Colonic mucosa (tissue), 4 donors: ENCODE measurements at regions not wholly inside any gene's neighbourhood (a gene's known extent, or its start where the extent isn't known, plus 50 kb on each side); places are given as distances from the start of the nearest gene placed in this dataset.
"Not testable (repeated sequence)": the region's sequence is repeated elsewhere in the genome, so short reads cannot be mapped to it uniquely, and the experiment has no call there.

ENCODE experiments used
- DNase-seq: peaks from one replicate; pipeline ENCODE4 v3.0.0-alpha.2; 2020
- H3K27ac ChIP-seq: fragments of 200-600 bp; one replicate; pipeline ENCODE4 v1.8.0; 2021
- H3K27me3 ChIP-seq: fragments of 200-600 bp; one replicate; pipeline ENCODE4 v1.8.0; 2021
- H3K36me3 ChIP-seq: fragments of 200-600 bp; one replicate; pipeline ENCODE4 v1.8.0; 2021
- H3K4me1 ChIP-seq: fragments of 200-600 bp; one replicate; pipeline ENCODE4 v1.8.0; 2021; ENCODE audit warnings: mild to moderate bottlenecking
- H3K4me3 ChIP-seq: fragments of 200-600 bp; one replicate; pipeline ENCODE4 v1.8.0; 2021
- H3K9ac ChIP-seq, 2 donors: one replicate each; pipeline ENCODE4 v1.7.0; 2013; ENCODE audit warnings: control low read depth in 2 of 2, low read depth in 2 of 2, low read length in 2 of 2
- H3K9me3 ChIP-seq: fragments of 200-600 bp; one replicate; pipeline ENCODE4 v1.8.0; 2021
- CTCF ChIP-seq: fragments of 200-600 bp; IDR thresholded peaks from one replicate; pipeline ENCODE4 v1.8.0; 2022; ENCODE audit warnings: antibody characterized with exemption, mild to moderate bottlenecking
- intact Hi-C: fragments of 100-400 bp; cut with DNase I; formaldehyde crosslinking; loops from one replicate; pipeline ENCODE4 v1.14.1; 2022
- donor health status: healthy.
- donor health status: DM: no; HTN: no; CAD: no.
- donor health status: DM: no; HTN: no; CAD: no.

GRCh38 chr1:178659789-178660208 lies 65.2 kb upstream of the RALGPS2 start:
- intact Hi-C loops: no loop called here
- Histone ChIP-seq H3K9me3 (no peaks in the 10 kb centered on the region), H3K4me1 (no peaks in the 10 kb centered on the region), H3K27ac (no peak overlapping the region), H3K4me3 (no peak overlapping the region), H3K27me3 (no peaks in the 10 kb centered on the region), H3K36me3 (no peaks in the 10 kb centered on the region), H3K9ac (no peak overlapping the region)
- TF ChIP-seq CTCF: no peak
- DNase-seq: no peak

DNA sequence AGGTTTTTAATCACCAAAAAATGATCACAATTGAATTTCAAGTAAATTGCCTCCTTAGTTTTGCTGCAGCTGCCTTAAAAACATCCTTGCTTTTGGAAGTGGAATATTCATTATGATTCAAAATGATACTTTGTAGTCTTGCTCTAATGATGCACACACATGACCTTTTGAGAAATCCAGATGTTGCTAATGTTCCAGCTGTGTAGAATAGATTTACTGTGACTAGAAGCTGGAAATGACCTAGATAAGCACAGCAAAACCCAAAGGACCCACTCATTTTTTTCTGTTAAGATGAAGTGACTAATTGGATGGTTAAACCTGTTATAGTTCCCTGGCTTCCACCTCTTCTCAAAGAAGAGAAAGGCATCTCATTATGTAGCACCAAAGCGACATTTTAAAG lies 64.6 kb upstream of the RALGPS2 start:
- intact Hi-C loops: no loop called here
- Histone ChIP-seq H3K4me3 (no peak overlapping the region), H3K36me3 (no peaks in the 10 kb centered on the region), H3K4me1 (no peaks in the 10 kb centered on the region), H3K9ac (no peak overlapping the region), H3K9me3 (no peaks in the 10 kb centered on the region), H3K27ac (no peak overlapping the region), H3K27me3 (no peaks in the 10 kb centered on the region)
- DNase-seq: no peak
- no peak for TF ChIP-seq CTCF

- Histone ChIP-seq H3K4me1 (no peaks in the 10 kb centered on the region), H3K36me3 (no peaks in the 10 kb centered on the region), H3K9ac (no peak overlapping the region), H3K4me3 (no peak overlapping the region), H3K27ac (no peak overlapping the region), H3K9me3 (no peaks in the 10 kb centered on the region), H3K27me3 (no peaks in the 10 kb centered on the region)
- TF ChIP-seq CTCF: no peak
- intact Hi-C loops: no loop called here
- no peak for DNase-seq
Measured at GRCh38 chr1:178664278-178664677, 60.8 kb upstream of the RALGPS2 start.

GRCh38 chr1:178665579-178665978 lies 59.5 kb upstream of the RALGPS2 start:
- intact Hi-C loops: no loop called here
- DNase-seq: no peak
- Histone ChIP-seq H3K27me3 (no peaks in the 10 kb centered on the region), H3K9me3 (no peaks in the 10 kb centered on the region), H3K4me3 (no peak overlapping the region), H3K9ac (no peak overlapping the region), H3K27ac (no peak overlapping the region), H3K36me3 (no peaks in the 10 kb centered on the region), H3K4me1 (no peaks in the 10 kb centered on the region)
- TF ChIP-seq CTCF: no peak

DNA sequence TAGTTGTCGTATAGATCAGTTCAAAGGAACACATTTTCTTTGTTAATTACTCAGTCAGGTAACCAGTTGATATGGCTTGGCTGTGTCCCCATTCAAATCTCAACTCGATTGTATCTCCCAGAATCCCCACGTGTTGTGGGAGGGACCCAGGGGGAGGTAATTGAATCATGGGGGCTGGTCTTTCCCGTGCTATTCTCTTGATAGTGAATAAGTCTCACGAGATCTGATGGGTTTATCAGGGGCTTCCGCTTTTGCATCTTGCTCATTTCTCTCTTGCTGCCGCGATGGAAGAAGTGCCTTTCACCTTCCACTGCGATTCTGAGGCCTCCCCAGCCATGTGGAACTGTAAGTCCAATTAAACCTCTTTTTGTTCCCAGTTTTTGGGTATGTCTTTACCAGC lies 58.2 kb upstream of the RALGPS2 start:
- H3K27me3 ChIP-seq, H3K4me3 ChIP-seq, H3K9me3 ChIP-seq, H3K27ac ChIP-seq, DNase-seq, H3K9ac ChIP-seq, H3K36me3 ChIP-seq, intact Hi-C loops, H3K4me1 ChIP-seq: not testable (repeated sequence)

DNA sequence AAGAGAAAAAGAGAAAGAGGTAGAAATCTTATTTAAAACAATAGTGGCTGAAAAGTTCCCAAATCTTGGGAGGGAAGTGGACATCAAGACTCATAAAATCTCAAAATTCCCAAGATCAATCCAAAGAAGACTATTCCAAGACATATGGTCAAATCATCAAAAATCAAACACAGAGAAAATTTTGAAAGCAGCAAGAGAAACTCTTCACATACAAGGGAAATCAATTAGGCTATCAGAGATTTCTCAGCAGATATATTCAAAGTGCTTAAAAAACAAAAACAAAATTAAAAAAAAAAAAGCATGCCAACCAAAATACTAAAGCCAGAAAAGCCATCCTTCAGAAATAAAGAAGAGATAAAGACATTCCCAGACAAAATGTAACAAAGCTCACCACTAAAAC lies 52.6 kb upstream of the RALGPS2 start:
- DNase-seq: no peak
- Histone ChIP-seq H3K9me3 (no peaks in the 10 kb centered on the region), H3K4me3 (no peak overlapping the region), H3K36me3 (no peaks in the 10 kb centered on the region), H3K9ac (no peak overlapping the region), H3K4me1 (no peaks in the 10 kb centered on the region), H3K27ac (no peak overlapping the region), H3K27me3 (no peaks in the 10 kb centered on the region)
- no peak for TF ChIP-seq CTCF
- intact Hi-C loops: no loop called here

GRCh38 chr1:178674559-178674958 lies 50.5 kb upstream of the RALGPS2 start:
- H3K9ac ChIP-seq: not testable (repeated sequence)

More at GRCh38 chr1:178674559-178674958, 50.5 kb upstream of the RALGPS2 start:
- H3K27ac ChIP-seq, H3K4me3 ChIP-seq, H3K36me3 ChIP-seq, H3K9me3 ChIP-seq, H3K4me1 ChIP-seq, H3K27me3 ChIP-seq, intact Hi-C loops, DNase-seq: not testable (repeated sequence)
